ENCODE measurements at regions not wholly inside any gene's neighbourhood (a gene's known extent, or its start where the extent isn't known, plus 50 kb on each side); places are given as distances from the start of the nearest gene placed in this dataset.

DNA sequence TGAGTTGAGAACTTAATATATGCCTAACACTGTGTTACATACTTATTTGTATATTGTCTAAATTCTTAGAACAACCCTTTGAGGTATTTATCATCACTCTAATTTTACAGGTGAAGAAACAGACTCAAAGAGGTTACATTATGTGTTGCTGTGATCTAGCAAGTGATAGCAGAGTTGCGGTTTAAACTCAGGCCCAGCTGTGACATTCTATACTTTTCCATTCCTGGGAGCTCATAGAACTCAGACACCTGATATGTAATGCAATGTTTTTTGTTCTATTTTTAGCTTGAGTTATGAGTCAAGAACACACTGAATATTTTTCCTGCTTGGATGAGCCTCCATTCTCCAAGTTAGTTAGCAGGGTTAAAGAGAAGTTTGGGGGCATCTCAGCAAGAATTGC lies 449.7 kb upstream of the DDI1 start:
- no peaks in the 10 kb centered on the region for H3K4me1 Mint-ChIP-seq
- H3K27me3 Mint-ChIP-seq (ENCODE audit: low read depth), result no peaks in the 10 kb centered on the region
- H3K9me3 Mint-ChIP-seq, result no peaks in the 10 kb centered on the region
- H3K27ac Mint-ChIP-seq (ENCODE audit: unreplicated experiment), result no peak overlapping the region
- no peak for DNase-seq (ENCODE audit: low read depth, low spot score)
- H3K4me3 Mint-ChIP-seq, result no peak overlapping the region
- H3K36me3 Mint-ChIP-seq (ENCODE audit: low read depth), result no peaks in the 10 kb centered on the region
- TF ChIP-seq, protein P1, sequence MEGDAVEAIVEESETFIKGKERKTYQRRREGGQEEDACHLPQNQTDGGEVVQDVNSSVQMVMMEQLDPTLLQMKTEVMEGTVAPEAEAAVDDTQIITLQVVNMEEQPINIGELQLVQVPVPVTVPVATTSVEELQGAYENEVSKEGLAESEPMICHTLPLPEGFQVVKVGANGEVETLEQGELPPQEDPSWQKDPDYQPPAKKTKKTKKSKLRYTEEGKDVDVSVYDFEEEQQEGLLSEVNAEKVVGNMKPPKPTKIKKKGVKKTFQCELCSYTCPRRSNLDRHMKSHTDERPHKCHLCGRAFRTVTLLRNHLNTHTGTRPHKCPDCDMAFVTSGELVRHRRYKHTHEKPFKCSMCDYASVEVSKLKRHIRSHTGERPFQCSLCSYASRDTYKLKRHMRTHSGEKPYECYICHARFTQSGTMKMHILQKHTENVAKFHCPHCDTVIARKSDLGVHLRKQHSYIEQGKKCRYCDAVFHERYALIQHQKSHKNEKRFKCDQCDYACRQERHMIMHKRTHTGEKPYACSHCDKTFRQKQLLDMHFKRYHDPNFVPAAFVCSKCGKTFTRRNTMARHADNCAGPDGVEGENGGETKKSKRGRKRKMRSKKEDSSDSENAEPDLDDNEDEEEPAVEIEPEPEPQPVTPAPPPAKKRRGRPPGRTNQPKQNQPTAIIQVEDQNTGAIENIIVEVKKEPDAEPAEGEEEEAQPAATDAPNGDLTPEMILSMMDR (conservative IDR thresholded peaks at IDR 0.05), result no peak

GRCh38 chr11:103587901-103588788 lies 448.3 kb upstream of the DDI1 start:
- Mint-ChIP-seq H3K27me3 (ENCODE audit: low read depth) (no peaks in the 10 kb centered on the region), H3K4me1 (no peaks in the 10 kb centered on the region), H3K9me3 (no peaks in the 10 kb centered on the region), H3K27ac (ENCODE audit: unreplicated experiment) (no peak overlapping the region), H3K36me3 (ENCODE audit: low read depth) (no peaks in the 10 kb centered on the region), H3K4me3 (no peak overlapping the region)
- TF ChIP-seq, protein P1 (conservative IDR thresholded peaks at IDR 0.05), result no peak
- no peak for DNase-seq (ENCODE audit: low read depth, low spot score)

GRCh38 chr11:103591554-103591953 lies 444.9 kb upstream of the DDI1 start:
- TF ChIP-seq, protein P1 (conservative IDR thresholded peaks at IDR 0.05), result no peak
- Mint-ChIP-seq H3K4me1 (no peaks in the 10 kb centered on the region), H3K9me3 (no peaks in the 10 kb centered on the region), H3K27ac (ENCODE audit: unreplicated experiment) (no peak overlapping the region), H3K27me3 (ENCODE audit: low read depth) (no peaks in the 10 kb centered on the region), H3K36me3 (ENCODE audit: low read depth) (no peaks in the 10 kb centered on the region), H3K4me3 (no peak overlapping the region)
- no peak for DNase-seq (ENCODE audit: low read depth, low spot score)

DNA sequence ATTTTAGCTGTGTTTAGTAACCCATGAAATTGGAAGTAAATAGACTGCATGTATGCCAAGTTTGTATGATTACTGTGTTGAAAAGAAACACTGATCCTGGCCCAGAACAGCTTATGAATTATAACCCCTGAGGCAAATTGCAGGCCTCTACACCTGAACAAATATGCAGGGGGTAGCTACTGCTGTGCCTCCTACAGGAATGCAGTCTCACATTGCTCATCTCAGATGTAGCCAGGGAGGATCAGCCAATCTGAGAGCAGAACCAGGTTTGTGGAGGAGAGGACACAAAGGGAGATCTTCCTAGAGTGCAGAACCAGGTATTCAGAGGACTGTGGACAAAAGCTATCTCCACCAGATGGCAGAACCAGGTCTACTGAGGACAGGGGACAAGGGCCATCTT lies 442.2 kb upstream of the DDI1 start:
- no peaks in the 10 kb centered on the region for H3K4me1 Mint-ChIP-seq
- peaks cover 3% of the 10 kb centered on the region for H3K27me3 Mint-ChIP-seq (ENCODE audit: low read depth)
- no peaks in the 10 kb centered on the region for H3K9me3 Mint-ChIP-seq
- TF ChIP-seq, protein P1 (conservative IDR thresholded peaks at IDR 0.05), result no peak
- H3K36me3 Mint-ChIP-seq (ENCODE audit: low read depth), result no peaks in the 10 kb centered on the region
- no peak overlapping the region for H3K4me3 Mint-ChIP-seq
- DNase-seq (ENCODE audit: low read depth, low spot score), result no peak
- H3K27ac Mint-ChIP-seq (ENCODE audit: unreplicated experiment), result no peak overlapping the region

GRCh38 chr11:103596315-103596714 lies 440.1 kb upstream of the DDI1 start:
- no peaks in the 10 kb centered on the region for H3K9me3 Mint-ChIP-seq
- H3K27me3 Mint-ChIP-seq (ENCODE audit: low read depth), result peaks cover 3% of the 10 kb centered on the region
- H3K36me3 Mint-ChIP-seq (ENCODE audit: low read depth), result no peaks in the 10 kb centered on the region
- TF ChIP-seq, protein P1 (conservative IDR thresholded peaks at IDR 0.05), result no peak
- H3K27ac Mint-ChIP-seq (ENCODE audit: unreplicated experiment), result no peak overlapping the region
- no peaks in the 10 kb centered on the region for H3K4me1 Mint-ChIP-seq
- DNase-seq (ENCODE audit: low read depth, low spot score), result no peak
- H3K4me3 Mint-ChIP-seq, result no peak overlapping the region
